ENCODE measurements at regions not wholly inside any gene's neighbourhood (a gene's known extent, or its start where the extent isn't known, plus 50 kb on each side); places are given as distances from the start of the nearest gene placed in this dataset.

- DNase-seq (ENCODE audit: low spot score): no peak
- TF ChIP-seq, protein P1, sequence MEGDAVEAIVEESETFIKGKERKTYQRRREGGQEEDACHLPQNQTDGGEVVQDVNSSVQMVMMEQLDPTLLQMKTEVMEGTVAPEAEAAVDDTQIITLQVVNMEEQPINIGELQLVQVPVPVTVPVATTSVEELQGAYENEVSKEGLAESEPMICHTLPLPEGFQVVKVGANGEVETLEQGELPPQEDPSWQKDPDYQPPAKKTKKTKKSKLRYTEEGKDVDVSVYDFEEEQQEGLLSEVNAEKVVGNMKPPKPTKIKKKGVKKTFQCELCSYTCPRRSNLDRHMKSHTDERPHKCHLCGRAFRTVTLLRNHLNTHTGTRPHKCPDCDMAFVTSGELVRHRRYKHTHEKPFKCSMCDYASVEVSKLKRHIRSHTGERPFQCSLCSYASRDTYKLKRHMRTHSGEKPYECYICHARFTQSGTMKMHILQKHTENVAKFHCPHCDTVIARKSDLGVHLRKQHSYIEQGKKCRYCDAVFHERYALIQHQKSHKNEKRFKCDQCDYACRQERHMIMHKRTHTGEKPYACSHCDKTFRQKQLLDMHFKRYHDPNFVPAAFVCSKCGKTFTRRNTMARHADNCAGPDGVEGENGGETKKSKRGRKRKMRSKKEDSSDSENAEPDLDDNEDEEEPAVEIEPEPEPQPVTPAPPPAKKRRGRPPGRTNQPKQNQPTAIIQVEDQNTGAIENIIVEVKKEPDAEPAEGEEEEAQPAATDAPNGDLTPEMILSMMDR (IDR thresholded peaks at IDR 0.05; ENCODE audit: extremely low read depth, missing control alignments): no peak
Observed at GRCh38 chr6:88558981-88559380, 392.8 kb upstream of the CNR1 start.

- TF ChIP-seq, protein P1 (IDR thresholded peaks at IDR 0.05; ENCODE audit: extremely low read depth, missing control alignments): no peak
- no peak for DNase-seq (ENCODE audit: low spot score)
Observed at GRCh38 chr6:88556663-88557062, 390.5 kb upstream of the CNR1 start.

GRCh38 chr6:88548891-88549505 lies 382.9 kb upstream of the CNR1 start:
- TF ChIP-seq, protein P1 (IDR thresholded peaks at IDR 0.05; ENCODE audit: extremely low read depth, missing control alignments): no peak
- no peak for DNase-seq (ENCODE audit: low spot score)

DNA sequence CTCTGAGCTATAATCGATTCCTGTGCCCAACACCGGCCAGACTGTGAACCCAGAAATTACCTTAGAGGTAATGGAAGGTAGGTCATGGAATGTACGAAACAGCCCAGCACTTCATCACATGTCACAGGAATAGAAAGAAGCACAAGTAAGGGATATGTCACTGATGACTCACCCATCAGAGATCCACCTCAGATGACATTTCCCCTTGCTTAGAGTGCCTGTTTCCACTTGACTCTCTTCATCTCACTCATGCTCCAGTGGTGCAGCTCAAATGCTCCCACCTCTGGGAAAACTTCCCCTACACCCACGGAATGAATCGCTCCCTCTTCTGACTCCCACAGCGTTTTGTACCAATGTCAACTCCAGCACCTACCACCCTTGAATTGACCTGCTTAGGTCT lies 381.6 kb upstream of the CNR1 start:
- TF ChIP-seq, protein P1 (IDR thresholded peaks at IDR 0.05; ENCODE audit: extremely low read depth, missing control alignments): no peak
- no peak for DNase-seq (ENCODE audit: low spot score)

- TF ChIP-seq, protein P1 (IDR thresholded peaks at IDR 0.05; ENCODE audit: extremely low read depth, missing control alignments): no peak
- no peak for DNase-seq (ENCODE audit: low spot score)
Observed at GRCh38 chr6:88545991-88546390, 379.8 kb upstream of the CNR1 start.

GRCh38 chr6:88544986-88545612 lies 379.0 kb upstream of the CNR1 start:
- DNase-seq (ENCODE audit: low spot score): no peak
- TF ChIP-seq, protein P1 (IDR thresholded peaks at IDR 0.05; ENCODE audit: extremely low read depth, missing control alignments): no peak

DNA sequence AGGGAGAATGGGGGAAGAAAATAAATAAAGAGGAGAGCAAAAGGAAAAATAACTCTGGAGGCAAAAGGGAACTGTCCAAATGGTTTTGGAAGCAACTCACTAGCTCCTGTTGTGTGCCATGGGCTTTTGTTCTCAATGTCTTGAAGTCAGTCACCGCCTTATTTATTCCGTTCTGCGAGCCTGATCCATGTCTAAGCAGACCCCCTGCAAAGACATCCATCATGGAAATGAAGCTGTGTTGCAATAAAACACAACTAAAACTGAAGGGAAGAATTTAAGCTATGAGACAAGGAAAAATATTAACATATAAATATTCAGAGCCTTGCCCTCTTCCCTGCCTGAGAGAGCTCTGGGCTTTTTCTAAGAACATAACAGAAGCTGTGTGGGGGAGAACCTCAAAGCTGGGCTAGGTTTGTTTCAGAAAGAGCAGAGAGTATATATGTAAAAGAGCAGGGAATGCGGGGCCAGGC lies 373.2 kb upstream of the CNR1 start:
- DNase-seq (ENCODE audit: low spot score): no peak
- TF ChIP-seq, protein P1 (IDR thresholded peaks at IDR 0.05; ENCODE audit: extremely low read depth, missing control alignments): no peak
